B cell (primary cell): ENCODE measurements at regions not wholly inside any gene's neighbourhood (a gene's known extent, or its start where the extent isn't known, plus 50 kb on each side); places are given as distances from the start of the nearest gene placed in this dataset.
"Not testable (repeated sequence)": the region's sequence is repeated elsewhere in the genome, so short reads cannot be mapped to it uniquely, and the experiment has no call there.

Source experiments
- ATAC-seq: fragments of 200-7000 bp; cut with Tn5 transposase; one replicate; pipeline ENCODE4 v1.10.0; 2021; ENCODE audit warnings: low read depth, mild to moderate bottlenecking, moderate number of reproducible peaks, moderate library complexity
- CTCF ChIA-PET: fragments of 350-600 bp; sonication (Branson Sonifier 250); formaldehyde crosslinking; loops from one replicate; lab custom pipeline; 2021; ENCODE audit warnings: antibody characterized with exemption, inconsistent platforms; lab: Charles Lee
- POLR2A ChIA-PET: fragments of 350-600 bp; sonication (Branson Sonifier 250); formaldehyde crosslinking; loops from one replicate; lab custom pipeline; 2021; ENCODE audit warnings: antibody characterized with exemption; lab: Charles Lee
- DNase-seq: peaks from one replicate; pipeline ENCODE4 v3.0.0; 2013
- H2AFZ ChIP-seq: 2 replicates; pipeline ENCODE4 v1.6.1; 2012; ENCODE audit warnings: mild to moderate bottlenecking, low read depth, low read length; ENCODE audit not compliant: insufficient read depth, poor library complexity, severe bottlenecking
- H3K27ac ChIP-seq, 2 donors: 1 replicate in 1 of 2; 2 replicates in 1 of 2; pipeline ENCODE4 v1.5.1; 2012 to 2013; ENCODE audit warnings: low read length in 2 of 2, mild to moderate bottlenecking in 2 of 2, moderate library complexity in 1 of 2
- H3K27me3 ChIP-seq, 4 experiments: fragments of 200-600 bp in 1 of 4; sonication (generic) in 1 of 4; replicated peaks in 1 of 4; 1 replicate in 2 of 4; 2 replicates in 2 of 4; pipeline versions ENCODE4 v1.6.1 to v1.7.0; 2013 to 2016; ENCODE audit warnings: low read length in 3 of 4, mild to moderate bottlenecking in 2 of 4, mixed read lengths in 1 of 4, moderate library complexity in 1 of 4; ENCODE audit not compliant: insufficient read depth in 4 of 4, control insufficient read depth in 3 of 4; ENCODE audit errors: control extremely low read depth in 1 of 4
- H3K36me3 ChIP-seq, 2 experiments: replicated peaks in 1 of 2; 1 replicate in 1 of 2; 2 replicates in 1 of 2; pipeline versions ENCODE4 v1.6.1 to v1.7.1; 2013; ENCODE audit warnings: low read length in 1 of 2; ENCODE audit not compliant: insufficient read depth in 2 of 2, control insufficient read depth in 1 of 2; ENCODE audit errors: control extremely low read depth in 1 of 2, extremely low read depth in 1 of 2
- H3K4me1 ChIP-seq, 2 donors: fragments of 200-600 bp in 1 of 2; sonication (generic) in 1 of 2; 1 replicate in 1 of 2; 2 replicates in 1 of 2; pipeline versions ENCODE4 v1.5.1 to v1.6.1; 2013 to 2017; ENCODE audit warnings: low read length in 2 of 2; ENCODE audit not compliant: control insufficient read depth in 2 of 2, insufficient read depth in 2 of 2
- H3K4me2 ChIP-seq: replicated peaks from 2 replicates; pipeline ENCODE3; 2012; ENCODE audit warnings: mild to moderate bottlenecking, low read depth, low read length; ENCODE audit not compliant: poor library complexity, severe bottlenecking
- H3K4me3 ChIP-seq, 5 experiments: fragments of 200-600 bp in 1 of 5; sonication (generic) in 1 of 5; 1 replicate in 3 of 5; 2 replicates in 2 of 5; pipeline versions ENCODE4 v1.5.1 to v1.7.0; 2011 to 2016; ENCODE audit warnings: low read length in 4 of 5, mild to moderate bottlenecking in 4 of 5, low read depth in 2 of 5, control low read depth in 1 of 5, moderate library complexity in 1 of 5; ENCODE audit not compliant: insufficient read depth in 1 of 5; ENCODE audit errors: control extremely low read depth in 1 of 5, extremely low read depth in 1 of 5
- H3K79me2 ChIP-seq: fragments of 200-600 bp; sonication (generic); one replicate; pipeline ENCODE4 v1.6.0; 2016; ENCODE audit warnings: low read length; ENCODE audit not compliant: control insufficient read depth, insufficient read depth
- H3K9ac ChIP-seq: fragments of 200-600 bp; sonication (generic); 2 replicates; pipeline ENCODE4 v1.6.1; 2017; ENCODE audit warnings: mild to moderate bottlenecking, low read length, moderate library complexity
- H3K9me3 ChIP-seq, 3 donors: one replicate each; pipeline versions ENCODE4 v1.6.1 to v1.7.1; 2013; ENCODE audit warnings: low read length in 2 of 3; ENCODE audit not compliant: control insufficient read depth in 2 of 3, insufficient read depth in 1 of 3; ENCODE audit errors: control extremely low read depth in 1 of 3
- H4K20me1 ChIP-seq: 2 replicates; pipeline ENCODE4 v1.6.0; 2012; ENCODE audit warnings: mild to moderate bottlenecking, low read length; ENCODE audit not compliant: insufficient read depth, control insufficient read depth, poor library complexity, severe bottlenecking
- H3K27ac Mint-ChIP-seq: one replicate; pipeline ENCODE4 v1.8.0; 2021; ENCODE audit warnings: mixed read lengths
- H3K27me3 Mint-ChIP-seq: one replicate; pipeline ENCODE4 v1.8.0; 2021; ENCODE audit warnings: mixed read lengths
- H3K4me1 Mint-ChIP-seq: one replicate; pipeline ENCODE4 v1.8.0; 2021; ENCODE audit warnings: mixed read lengths
- H3K4me3 Mint-ChIP-seq: one replicate; pipeline ENCODE4 v1.8.0; 2021; ENCODE audit warnings: mixed read lengths
- H3K9me3 Mint-ChIP-seq: one replicate; pipeline ENCODE4 v1.8.0; 2022; ENCODE audit warnings: mixed read lengths; ENCODE audit not compliant: insufficient read depth
- CTCF ChIP-seq: fragments of 200-600 bp; IDR thresholded peaks from one replicate; pipeline ENCODE4 v1.8.0; 2022; ENCODE audit warnings: antibody characterized with exemption, mild to moderate bottlenecking
- EZH2 ChIP-seq: IDR thresholded peaks from 2 replicates; pipeline ENCODE4 v1.6.1; 2012; ENCODE audit warnings: borderline replicate concordance, low read depth, mild to moderate bottlenecking, moderate library complexity, low read length; ENCODE audit not compliant: insufficient read depth, poor library complexity, severe bottlenecking
- WGBS: methylation state at CpG from one replicate; pipeline ENCODE4 v1.1.5; 2013; ENCODE audit warnings: missing lambda C conversion rate; ENCODE audit not compliant: insufficient coverage; 5-methylcytosine and 5-hydroxymethylcytosine counted together
- intact Hi-C: fragments of 100-400 bp; cut with micrococcal nuclease; formaldehyde crosslinking; loops from one replicate; pipeline ENCODE4 v1.10.0; 2022

GRCh38 chr15:38769492-38769891 lies 204.9 kb upstream of the RASGRP1 start:
- ChIA-PET POLR2A (no interaction called here), CTCF (no interaction called here)
- no peak overlapping the region for H3K27ac Mint-ChIP-seq
- H3K27me3 ChIP-seq: no peaks in the 10 kb centered on the region
- H3K36me3 ChIP-seq: no peaks in the 10 kb centered on the region
- DNase-seq: no peak
- no peak for TF ChIP-seq EZH2
- TF ChIP-seq CTCF: no peak
- intact Hi-C loops: no loop called here
- H3K27ac ChIP-seq: no peak overlapping the region
- H4K20me1 ChIP-seq: no peaks in the 10 kb centered on the region
- no peak overlapping the region for H3K4me2 ChIP-seq
- H3K9me3 Mint-ChIP-seq: no peaks in the 10 kb centered on the region
- H3K4me1 Mint-ChIP-seq: no peaks in the 10 kb centered on the region
- no peaks in the 10 kb centered on the region for H3K79me2 ChIP-seq
- ATAC-seq: no peak
- H3K4me3 Mint-ChIP-seq: no peak overlapping the region
- H3K9ac ChIP-seq: no peak overlapping the region
- H3K4me1 ChIP-seq: no peaks in the 10 kb centered on the region
- 80% methylated on average over 1 of the region's 2 CpGs for WGBS
- H3K27me3 Mint-ChIP-seq: peaks cover 15% of the 10 kb centered on the region
- H2AFZ ChIP-seq: no peak overlapping the region
- H3K4me3 ChIP-seq: no peak overlapping the region
- H3K9me3 ChIP-seq: no peaks in the 10 kb centered on the region

- POLR2A ChIA-PET: not testable (repeated sequence)
- WGBS: 78% methylated on average over 1 of the region's 2 CpGs
These were observed 209.5 kb upstream of the RASGRP1 start for GRCh38 chr15:38774076-38774475.

More at GRCh38 chr15:38774076-38774475, 209.5 kb upstream of the RASGRP1 start:
- H3K27me3 ChIP-seq, H3K9me3 Mint-ChIP-seq, intact Hi-C loops, H3K4me3 ChIP-seq, H3K4me1 Mint-ChIP-seq, H3K27ac ChIP-seq, H3K9ac ChIP-seq, H3K4me1 ChIP-seq, CTCF ChIA-PET, H3K36me3 ChIP-seq, H2AFZ ChIP-seq, ATAC-seq, H3K9me3 ChIP-seq, H3K27ac Mint-ChIP-seq, DNase-seq, H3K4me3 Mint-ChIP-seq, H3K79me2 ChIP-seq, H3K4me2 ChIP-seq, H4K20me1 ChIP-seq: not testable (repeated sequence)
- peaks cover 21% of the 10 kb centered on the region for H3K27me3 Mint-ChIP-seq
